ENCODE measurements at regions not wholly inside any gene's neighbourhood (a gene's known extent, or its start where the extent isn't known, plus 50 kb on each side); places are given as distances from the start of the nearest gene placed in this dataset.

DNA sequence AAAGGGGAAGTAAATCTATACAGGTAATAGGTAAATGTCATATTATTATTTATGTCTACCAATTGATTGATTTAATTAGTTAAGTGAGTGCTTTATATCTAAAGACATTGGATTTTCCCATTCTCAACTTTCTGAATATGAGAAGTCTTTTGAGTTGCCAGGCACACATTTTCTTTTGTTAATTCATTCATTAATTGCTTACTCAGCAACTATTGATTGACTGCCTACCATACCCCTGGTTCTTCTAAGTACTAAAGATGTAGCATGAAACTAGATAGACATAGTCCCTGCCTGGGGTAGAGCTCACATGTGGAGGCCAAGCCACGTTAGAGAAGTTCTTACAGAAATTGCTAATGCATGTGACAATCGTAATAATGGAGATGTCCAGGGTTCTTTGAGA lies 253.1 kb upstream of the LYZL1 start:
- H3F3A ChIP-seq (ENCODE audit: control insufficient read depth, insufficient read depth), result no peaks in the 10 kb centered on the region
- H3K9me2 ChIP-seq (replicated peaks; ENCODE audit: control insufficient read depth, low read length), result no peaks in the 10 kb centered on the region
- H3K4me1 ChIP-seq (ENCODE audit: control insufficient read depth, low read length), result no peaks in the 10 kb centered on the region
- no peaks in the 10 kb centered on the region for H3K36me3 ChIP-seq (ENCODE audit: control insufficient read depth, low read length)
- H4K20me1 ChIP-seq (ENCODE audit: control insufficient read depth, insufficient read depth, low read depth, low read length), result no peaks in the 10 kb centered on the region
- no peaks in the 10 kb centered on the region for H3K79me2 ChIP-seq (ENCODE audit: control insufficient read depth, low read length)
- no peaks in the 10 kb centered on the region for H3K27me3 ChIP-seq (ENCODE audit: control insufficient read depth, low read length)
- no peaks in the 10 kb centered on the region for H3K9me3 ChIP-seq (ENCODE audit: control insufficient read depth, insufficient read depth, low read length)
- no peak overlapping the region for H3K27ac ChIP-seq (ENCODE audit: low read depth, low read length)
- no peak overlapping the region for H3K4me2 ChIP-seq (ENCODE audit: low read length)
- TF ChIP-seq CTCF (IDR thresholded peaks at IDR 0.05; ENCODE audit: low read depth, low read length, poor library complexity, severe bottlenecking) (no peak), EZH2phosphoT487 (IDR thresholded peaks at IDR 0.05; ENCODE audit: borderline replicate concordance, low read length) (no peak)
- H3K4me3 ChIP-seq (ENCODE audit: low read length), result no peak overlapping the region

DNA sequence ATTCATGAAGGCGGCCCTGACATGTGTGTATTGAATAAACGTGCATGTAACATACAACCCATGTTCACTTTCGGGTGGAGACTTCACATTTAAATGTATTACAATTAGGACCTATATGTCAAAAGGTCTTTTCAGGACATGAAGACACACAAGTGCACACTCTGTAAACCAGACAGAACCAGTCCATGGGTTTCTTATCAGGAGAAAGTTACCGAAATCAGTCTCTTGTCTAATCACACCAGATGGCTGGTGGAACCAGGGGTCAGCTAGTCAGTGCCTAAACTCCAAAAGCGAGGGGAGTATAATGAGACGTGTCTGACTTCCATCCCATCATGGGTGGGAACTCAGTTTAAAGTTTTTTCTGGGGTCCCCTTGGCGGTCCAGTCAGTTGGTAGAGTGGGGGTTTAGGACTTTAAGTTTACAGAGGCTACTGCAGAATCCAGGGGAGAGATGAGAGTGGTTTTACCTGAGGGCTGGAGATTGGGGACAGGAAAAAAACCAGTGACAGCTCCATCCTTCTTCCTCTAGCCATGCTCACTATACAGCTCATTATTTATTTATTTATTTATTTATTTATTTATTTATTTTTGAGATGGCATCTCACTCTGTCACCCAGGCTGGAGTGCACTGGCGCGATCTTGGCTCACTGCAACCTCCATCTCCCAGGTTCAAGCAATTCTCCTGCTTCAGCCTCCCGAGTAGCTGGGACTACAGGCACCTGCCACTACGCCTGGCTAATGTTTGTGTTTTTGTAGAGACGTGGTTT lies 251.3 kb upstream of the LYZL1 start:
- Histone ChIP-seq H3F3A (ENCODE audit: control insufficient read depth, insufficient read depth) (no peaks in the 10 kb centered on the region), H3K27me3 (ENCODE audit: control insufficient read depth, low read length) (no peaks in the 10 kb centered on the region), H3K4me2 (ENCODE audit: low read length) (no peak overlapping the region), H3K79me2 (ENCODE audit: control insufficient read depth, low read length) (no peaks in the 10 kb centered on the region), H3K27ac (ENCODE audit: low read depth, low read length) (no peak overlapping the region), H3K4me1 (ENCODE audit: control insufficient read depth, low read length) (no peaks in the 10 kb centered on the region), H3K4me3 (ENCODE audit: low read length) (no peak overlapping the region), H3K9me2 (replicated peaks; ENCODE audit: control insufficient read depth, low read length) (no peaks in the 10 kb centered on the region), H3K9me3 (ENCODE audit: control insufficient read depth, insufficient read depth, low read length) (no peaks in the 10 kb centered on the region), H4K20me1 (ENCODE audit: control insufficient read depth, insufficient read depth, low read depth, low read length) (no peaks in the 10 kb centered on the region), H3K36me3 (ENCODE audit: control insufficient read depth, low read length) (no peaks in the 10 kb centered on the region)
- TF ChIP-seq EZH2phosphoT487 (IDR thresholded peaks at IDR 0.05; ENCODE audit: borderline replicate concordance, low read length) (no peak), CTCF (IDR thresholded peaks at IDR 0.05; ENCODE audit: low read depth, low read length, poor library complexity, severe bottlenecking) (no peak)

DNA sequence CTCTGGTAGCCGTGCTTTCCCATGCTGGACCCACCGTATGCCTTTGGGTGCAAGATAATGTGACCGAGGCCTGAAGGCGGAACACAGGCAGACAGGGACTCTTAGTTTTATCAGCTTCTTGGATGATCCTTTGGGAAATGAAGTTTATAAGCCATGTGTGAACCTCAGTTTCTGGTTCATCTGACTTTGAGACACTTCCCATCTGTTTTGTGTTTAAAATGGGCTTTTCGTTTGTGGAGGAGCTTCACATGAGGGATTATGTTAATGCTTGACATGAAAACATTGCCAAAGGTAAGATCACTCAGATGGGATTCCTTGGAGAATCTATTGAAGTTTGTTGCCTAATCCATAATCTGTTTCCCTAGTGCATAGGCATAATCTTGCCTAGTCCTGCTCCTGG lies 249.8 kb upstream of the LYZL1 start:
- Histone ChIP-seq H4K20me1 (ENCODE audit: control insufficient read depth, insufficient read depth, low read depth, low read length) (no peaks in the 10 kb centered on the region), H3K36me3 (ENCODE audit: control insufficient read depth, low read length) (no peaks in the 10 kb centered on the region), H3K4me1 (ENCODE audit: control insufficient read depth, low read length) (no peaks in the 10 kb centered on the region), H3K27me3 (ENCODE audit: control insufficient read depth, low read length) (no peaks in the 10 kb centered on the region), H3K79me2 (ENCODE audit: control insufficient read depth, low read length) (no peaks in the 10 kb centered on the region), H3F3A (ENCODE audit: control insufficient read depth, insufficient read depth) (no peaks in the 10 kb centered on the region), H3K4me3 (ENCODE audit: low read length) (no peak overlapping the region), H3K9me3 (ENCODE audit: control insufficient read depth, insufficient read depth, low read length) (no peaks in the 10 kb centered on the region), H3K27ac (ENCODE audit: low read depth, low read length) (no peak overlapping the region), H3K9me2 (replicated peaks; ENCODE audit: control insufficient read depth, low read length) (no peaks in the 10 kb centered on the region), H3K4me2 (ENCODE audit: low read length) (no peak overlapping the region)
- TF ChIP-seq CTCF (IDR thresholded peaks at IDR 0.05; ENCODE audit: low read depth, low read length, poor library complexity, severe bottlenecking) (no peak), EZH2phosphoT487 (IDR thresholded peaks at IDR 0.05; ENCODE audit: borderline replicate concordance, low read length) (no peak)

All from DOHH2 (cell line).